HepG2 (cell line): ENCODE measurements at regions not wholly inside any gene's neighbourhood (a gene's known extent, or its start where the extent isn't known, plus 50 kb on each side); places are given as distances from the start of the nearest gene placed in this dataset.

ENCODE experiments used
- ATAC-seq: fragments of 200-7000 bp; cut with Tn5 transposase; 3 replicates; pipeline ENCODE4 v1.9.1; 2020; ENCODE audit warnings: mild to moderate bottlenecking, moderate library complexity
- BruUV-seq: library from RNA; stranded (reverse); fragments of 400-500 nt; replicated peaks from 2 replicates; lab custom pipeline; 2021; lab: Mats Ljungman, UMichigan
- CTCF ChIA-PET: fragments of 300-600 bp; formaldehyde crosslinking; extraction: SDS; loops from one replicate; lab custom pipeline; 2021; ENCODE audit warnings: low total read pairs, inconsistent platforms, low intra/inter-chr PET ratio; lab: Yijun Ruan, JAX
- POLR2A ChIA-PET: fragments of 350-600 bp; sonication (Branson Sonifier 250); formaldehyde crosslinking; loops from one replicate; lab custom pipeline; 2020; ENCODE audit warnings: antibody characterized with exemption, inconsistent platforms; lab: Yijun Ruan, JAX
- DNase-seq: peaks from one replicate; pipeline ENCODE4 v3.0.0-alpha.2; 2015; ENCODE audit warnings: low spot score
- FAIRE-seq: peaks from 3 replicates; lab custom pipeline; 2011; peaks lifted over from hg19 to GRCh38; lab: Jason Lieb, UNC
- H2AFZ ChIP-seq: one replicate; pipeline ENCODE4 v1.6.1; 2011; ENCODE audit warnings: low read length, inconsistent platforms
- H3K27ac ChIP-seq: fragments of 300-600 bp; 3 replicates; pipeline ENCODE4 v1.8.0; 2011; ENCODE audit warnings: mixed run types, mild to moderate bottlenecking, mixed read lengths, low read length, inconsistent platforms; ENCODE audit not compliant: insufficient read depth; ENCODE audit errors: extremely low read length
- H3K27me3 ChIP-seq, 2 experiments: fragments of 200-600 bp in 1 of 2; 2 replicates in 1 of 2; 3 replicates in 1 of 2; pipeline versions ENCODE4 v1.6.0 to v1.8.0; 2011; ENCODE audit warnings: low read length in 2 of 2, mild to moderate bottlenecking in 2 of 2, moderate library complexity in 2 of 2, inconsistent platforms in 1 of 2; ENCODE audit not compliant: insufficient read depth in 2 of 2, control insufficient read depth in 1 of 2
- H3K36me3 ChIP-seq, 2 experiments: fragments of 200-600 bp in 1 of 2; replicated peaks in 1 of 2; 2 replicates in 1 of 2; 3 replicates in 1 of 2; pipeline versions ENCODE4 v1.5.1 to v1.8.0; 2011; ENCODE audit warnings: low read length in 2 of 2, inconsistent platforms in 1 of 2; ENCODE audit not compliant: insufficient read depth in 2 of 2, control insufficient read depth in 1 of 2
- H3K4me1 ChIP-seq: 2 replicates; pipeline ENCODE4 v1.5.1; 2012; ENCODE audit warnings: low read length, inconsistent platforms; ENCODE audit not compliant: insufficient read depth
- H3K4me2 ChIP-seq: 2 replicates; pipeline ENCODE4 v1.6.0; 2011; ENCODE audit warnings: low read depth, low read length, inconsistent platforms
- H3K4me3 ChIP-seq, 3 experiments: fragments of 200-600 bp in 1 of 3; sonication (generic), shearing (Covaris generic) in 1 of 3; replicated peaks in 1 of 3; 2 replicates each; pipeline ENCODE4 v1.5.1; 2011 to 2016; ENCODE audit warnings: low read length in 3 of 3, inconsistent platforms in 2 of 3, low read depth in 2 of 3, mild to moderate bottlenecking in 2 of 3, control low read depth in 1 of 3, mixed read lengths in 1 of 3; ENCODE audit not compliant: insufficient read depth in 1 of 3
- H3K79me2 ChIP-seq: one replicate; pipeline ENCODE4 v1.6.1; 2011; ENCODE audit warnings: low read length, inconsistent platforms; ENCODE audit not compliant: insufficient read depth
- H3K9ac ChIP-seq: 2 replicates; pipeline ENCODE4 v1.6.0; 2011; ENCODE audit warnings: mild to moderate bottlenecking, low read depth, low read length, inconsistent platforms; ENCODE audit not compliant: insufficient read depth
- H3K9me3 ChIP-seq: 2 replicates; pipeline ENCODE4 v1.5.1; 2012; ENCODE audit warnings: mild to moderate bottlenecking, low read length
- H4K20me1 ChIP-seq: 2 replicates; pipeline ENCODE4 v1.6.0; 2011; ENCODE audit warnings: inconsistent platforms, mild to moderate bottlenecking, low read length, moderate library complexity; ENCODE audit not compliant: insufficient read depth
- FOXP1 ChIP-seq, 2 experiments: fragments of 450-650 bp in 1 of 2; IDR thresholded peaks; 2 replicates each; pipeline ENCODE4 v1.6.1; 2017 to 2018; ENCODE audit warnings: antibody characterized with exemption in 1 of 2
- KAT8 ChIP-seq: IDR thresholded peaks from 2 replicates; pipeline ENCODE4 v1.6.1; 2016; ENCODE audit warnings: missing genetic modification reagents, missing compliant biosample characterization
- SP1 ChIP-seq, 2 experiments: fragments of 450-650 bp in 1 of 2; sonication (generic) in 1 of 2; formaldehyde crosslinking in 1 of 2; IDR thresholded peaks; 2 replicates each; pipeline versions ENCODE4 v1.4.0 to v1.6.1; 2016 to 2020; ENCODE audit warnings: missing genetic modification reagents in 1 of 2
- THAP11 ChIP-seq: IDR thresholded peaks from 2 replicates; pipeline ENCODE4 v1.6.1; 2016; ENCODE audit warnings: missing biosample characterization, missing genetic modification reagents
- ZBTB10 ChIP-seq: sonication (generic); formaldehyde crosslinking; IDR thresholded peaks from 2 replicates; pipeline ENCODE4 v1.4.0; 2020; ENCODE audit warnings: missing genetic modification reagents, borderline replicate concordance
- ZFP62 ChIP-seq: sonication (generic); formaldehyde crosslinking; IDR thresholded peaks from 2 replicates; pipeline ENCODE4 v1.4.0; 2020; ENCODE audit warnings: missing genetic modification reagents
- ZNF383 ChIP-seq: sonication (generic); formaldehyde crosslinking; IDR thresholded peaks from 2 replicates; pipeline ENCODE4 v1.4.0; 2020; ENCODE audit warnings: missing genetic modification reagents, mild to moderate bottlenecking, borderline replicate concordance
- ZSCAN22 ChIP-seq: sonication (generic); formaldehyde crosslinking; IDR thresholded peaks from 2 replicates; pipeline ENCODE4 v1.4.0; 2020; ENCODE audit warnings: mild to moderate bottlenecking, missing genetic modification reagents
- WGBS: methylation state at CpG from one replicate; pipeline ENCODE4 v1.1.6; 2017; ENCODE audit warnings: low lambda C conversion rate; 5-methylcytosine and 5-hydroxymethylcytosine counted together
- in situ Hi-C: cut with HindIII; loops from 2 replicates; pipeline ENCODE4 v1.10.0; 2017; ENCODE audit warnings: low pct_unique_long_range_greater_than_20kb; ENCODE audit not compliant: extremely low pct_ligation_motif_present
- intact Hi-C: fragments of 100-400 bp; cut with micrococcal nuclease; formaldehyde crosslinking; loops from one replicate; pipeline ENCODE4 v1.10.0; 2022; ENCODE audit not compliant: unreplicated experiment
- TF ChIP-seq, protein P1 (sequence below): sonication (generic); formaldehyde crosslinking; IDR thresholded peaks from 2 replicates; pipeline ENCODE4 v1.8.0; 2022; ENCODE audit warnings: missing genetic modification reagents, mild to moderate bottlenecking, borderline replicate concordance

DNA sequence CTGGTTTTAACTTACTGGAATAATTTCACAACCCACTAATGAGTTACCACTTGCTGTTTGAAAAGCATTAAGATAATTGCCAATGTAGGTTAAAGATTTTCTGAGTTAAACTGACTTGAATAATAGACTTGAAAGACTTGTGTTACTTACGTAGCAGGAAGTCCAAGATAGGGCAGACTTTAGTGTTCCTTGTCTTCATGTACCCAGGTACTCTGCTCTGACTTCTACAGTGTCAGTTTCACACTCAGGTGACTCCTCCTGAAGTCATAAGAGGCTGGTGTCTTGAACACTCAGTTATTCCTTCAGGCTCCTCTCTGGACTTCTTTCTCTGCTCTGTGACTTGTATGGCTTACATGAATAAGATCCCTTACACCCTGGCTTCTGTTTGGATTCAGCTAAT is 76.3 kb upstream of the SGK1 start:
- H2AFZ ChIP-seq, result no peak overlapping the region
- no peak overlapping the region for H3K27ac ChIP-seq
- no peaks in the 10 kb centered on the region for H3K79me2 ChIP-seq
- H3K27me3 ChIP-seq, result peaks cover 0 to 4% of the 10 kb centered on the region in 2 experiments; a peak in 1 of 5 replicates
- intact Hi-C loops (no loop called here), in situ Hi-C loops (no loop called here)
- POLR2A ChIA-PET, result no interaction called here
- DNase-seq, result no peak
- no peaks in the 10 kb centered on the region for H3K36me3 ChIP-seq
- CTCF ChIA-PET, result no interaction called here
- no peaks in the 10 kb centered on the region for H3K9me3 ChIP-seq
- no TSS peak for BruUV-seq
- no peaks in the 10 kb centered on the region for H4K20me1 ChIP-seq
- FAIRE-seq, result no peak
- no peak overlapping the region for H3K9ac ChIP-seq
- WGBS, result 24% methylated on average over 1 of the region's 1 CpG
- no peaks in the 10 kb centered on the region for H3K4me1 ChIP-seq
- TF ChIP-seq, protein P1, sequence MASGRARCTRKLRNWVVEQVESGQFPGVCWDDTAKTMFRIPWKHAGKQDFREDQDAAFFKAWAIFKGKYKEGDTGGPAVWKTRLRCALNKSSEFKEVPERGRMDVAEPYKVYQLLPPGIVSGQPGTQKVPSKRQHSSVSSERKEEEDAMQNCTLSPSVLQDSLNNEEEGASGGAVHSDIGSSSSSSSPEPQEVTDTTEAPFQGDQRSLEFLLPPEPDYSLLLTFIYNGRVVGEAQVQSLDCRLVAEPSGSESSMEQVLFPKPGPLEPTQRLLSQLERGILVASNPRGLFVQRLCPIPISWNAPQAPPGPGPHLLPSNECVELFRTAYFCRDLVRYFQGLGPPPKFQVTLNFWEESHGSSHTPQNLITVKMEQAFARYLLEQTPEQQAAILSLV (CRISPR knock-in tag), result no peak
- H3K4me3 ChIP-seq, result no peak overlapping the region
- no peak for ATAC-seq
- H3K4me2 ChIP-seq, result no peak overlapping the region

GRCh38 chr6:134391205-134391604 is 73.3 kb upstream of the SGK1 start:
- intact Hi-C loops (no loop called here), in situ Hi-C loops (no loop called here)
- Histone ChIP-seq H3K4me3 (no peak overlapping the region), H3K27me3 (no peaks in the 10 kb centered on the region; a peak in 1 of 5 replicates), H3K27ac (no peak overlapping the region), H3K9me3 (no peaks in the 10 kb centered on the region), H3K79me2 (no peaks in the 10 kb centered on the region), H3K4me1 (no peaks in the 10 kb centered on the region), H3K36me3 (no peaks in the 10 kb centered on the region), H3K9ac (no peak overlapping the region), H2AFZ (no peak overlapping the region), H4K20me1 (no peaks in the 10 kb centered on the region), H3K4me2 (no peak overlapping the region)
- TF ChIP-seq SP1 (IDR thresholded peaks at IDR 0.05), result no peak
- no peak for TF ChIP-seq SP1 (CRISPR knock-in tag; IDR thresholded peaks at IDR 0.05)
- TF ChIP-seq THAP11, result no peak
- no peak for TF ChIP-seq ZFP62 (CRISPR knock-in tag)
- TF ChIP-seq ZSCAN22 (CRISPR knock-in tag), result no peak
- no peak for TF ChIP-seq ZNF383 (CRISPR knock-in tag)
- no peak for TF ChIP-seq KAT8 (CRISPR knock-in tag)
- no peak for TF ChIP-seq FOXP1 (IDR thresholded peaks at IDR 0.05)
- TF ChIP-seq FOXP1 (CRISPR knock-in tag; IDR thresholded peaks at IDR 0.05), result no peak
- no peak for TF ChIP-seq ZBTB10 (CRISPR knock-in tag)
- BruUV-seq, result no TSS peak
- DNase-seq (no peak), ATAC-seq (no peak), FAIRE-seq (no peak)
- CTCF ChIA-PET, result no interaction called here
- WGBS, result 8% methylated on average over 1 of the region's 1 CpG
- POLR2A ChIA-PET, result no interaction called here
